ENCODE measurements at regions not wholly inside any gene's neighbourhood (a gene's known extent, or its start where the extent isn't known, plus 50 kb on each side); places are given as distances from the start of the nearest gene placed in this dataset.

GRCh38 chr5:172525307-172525995, 71.1 kb upstream of the SH3PXD2B start:
- no peaks in the 10 kb centered on the region for H3K36me3 ChIP-seq (ENCODE audit: control insufficient read depth in 2 of 4, insufficient read depth in 4 of 4, low read length in 3 of 4)
- no peaks in the 10 kb centered on the region for H3K4me1 ChIP-seq (replicated peaks in 1 of 4; ENCODE audit: control insufficient read depth in 3 of 4, insufficient read depth in 4 of 4, low read length in 3 of 4)
- H4K20me1 ChIP-seq (replicated peaks in 1 of 2; ENCODE audit: control insufficient read depth in 1 of 2, insufficient read depth in 2 of 2, low read length in 2 of 2) = no peaks in the 10 kb centered on the region
- no peak overlapping the region for H3K4me3 ChIP-seq (ENCODE audit: extremely low read depth in 1 of 4, insufficient read depth in 2 of 4, low read depth in 3 of 4, low read length in 4 of 4)
- no peak overlapping the region for H2BK120ac ChIP-seq (replicated peaks; ENCODE audit: low read depth, low read length)
- FAIRE-seq (no peak), DNase-seq (ENCODE audit: low read depth in 1 of 2, low spot score in 2 of 2) (no peak)
- no peak overlapping the region for H2BK12ac ChIP-seq (ENCODE audit: low read depth, low read length)
- ChIA-PET POLR2A (ENCODE audit: partially characterized antibody) (no interaction called here), CTCF (ENCODE audit: partially characterized antibody) (no interaction called here)
- TF ChIP-seq HDAC6 (IDR thresholded peaks at IDR 0.05; ENCODE audit: low read depth, low read length) = no peak
- TF ChIP-seq TAF7 (optimal IDR thresholded peaks at IDR 0.05; ENCODE audit: borderline replicate concordance, low read depth, low read length) = no peak
- TF ChIP-seq POU5F1 (IDR thresholded peaks at IDR 0.05; ENCODE audit: low read depth, low read length) = no peak
- TF ChIP-seq KDM5A (IDR thresholded peaks at IDR 0.05; ENCODE audit: low read length) = no peak
- no peak for TF ChIP-seq JUN (IDR thresholded peaks at IDR 0.05; ENCODE audit: low read depth, low read length)
- no peak for TF ChIP-seq SP1 (IDR thresholded peaks at IDR 0.05; ENCODE audit: low read depth, low read length)
- TF ChIP-seq POLR2AphosphoS5 (IDR thresholded peaks at IDR 0.05; ENCODE audit: low read depth, low read length) = no peak
- no peak for TF ChIP-seq SIN3A (conservative IDR thresholded peaks at IDR 0.05 in 1 of 2, IDR thresholded peaks at IDR 0.05 in 1 of 2; ENCODE audit: low read depth in 1 of 2, low read length in 2 of 2)
- TF ChIP-seq KDM1A (IDR thresholded peaks at IDR 0.05; ENCODE audit: borderline replicate concordance, low read length) = no peak
- TF ChIP-seq GTF2F1 (IDR thresholded peaks at IDR 0.05; ENCODE audit: borderline replicate concordance, low read depth, low read length) = no peak
- no peak for TF ChIP-seq CEBPB (IDR thresholded peaks at IDR 0.05; ENCODE audit: low read depth, low read length)
- no peak for TF ChIP-seq BACH1 (IDR thresholded peaks at IDR 0.05; ENCODE audit: low read length)
- no peak for TF ChIP-seq NANOG (IDR thresholded peaks at IDR 0.05; ENCODE audit: insufficient read depth, low read depth, low read length, poor library complexity, severe bottlenecking)
- TF ChIP-seq KDM4A (IDR thresholded peaks at IDR 0.05; ENCODE audit: low read depth, low read length, severe bottlenecking) = no peak
- no peak overlapping the region for H4K8ac ChIP-seq (ENCODE audit: extremely low read depth, insufficient read depth, low read length)
- H3K56ac ChIP-seq (replicated peaks; ENCODE audit: insufficient read length, low read depth, low read length) = no peak overlapping the region
- H3K27ac ChIP-seq (ENCODE audit: low read depth, low read length) = no peak overlapping the region
- no peak overlapping the region for H2BK5ac ChIP-seq (ENCODE audit: low read depth, low read length)
- H4K91ac ChIP-seq (replicated peaks; ENCODE audit: insufficient read length, low read length) = no peak overlapping the region
- H2BK15ac ChIP-seq (ENCODE audit: low read length) = no peak overlapping the region
- H3K18ac ChIP-seq (ENCODE audit: extremely low read depth, low read length) = no peak overlapping the region
- no peaks in the 10 kb centered on the region for H3K79me2 ChIP-seq (ENCODE audit: control insufficient read depth in 1 of 2, insufficient read depth in 2 of 2, low read length in 2 of 2)
- no peak overlapping the region for H2BK20ac ChIP-seq (ENCODE audit: low read length)
- H3K9me3 ChIP-seq (ENCODE audit: insufficient read depth in 2 of 2, low read depth in 1 of 2, low read length in 1 of 2) = 0 out of 4 replicates have a peak, but pooled peaks cover 0 to 3% of the 10 kb centered on the region in 2 experiments
- H2AFZ ChIP-seq (ENCODE audit: low read length) = no peak overlapping the region
- H3K9ac ChIP-seq (replicated peaks in 1 of 4; ENCODE audit: extremely low read depth in 1 of 4, low read depth in 3 of 4, low read length in 3 of 4) = no peak overlapping the region
- H2AK5ac ChIP-seq (ENCODE audit: low read depth, low read length) = no peak overlapping the region
- WGBS, 2 experiments (ENCODE audit: extremely low coverage in 1 of 2, insufficient coverage in 1 of 2, insufficient read length in 1 of 2, insufficient replicate concordance in 2 of 2, low coverage in 1 of 2, low lambda C conversion rate in 2 of 2, missing lambda C conversion rate in 1 of 2) = 92% methylated on average over 5 of the region's 5 CpGs; no CpG with 5 or more reads in 1 of the 2 experiments
- H4K5ac ChIP-seq (ENCODE audit: insufficient read length, low read depth, low read length) = no peak overlapping the region
- peaks cover 0 to 4% (median under 1%) of the 10 kb centered on the region in 4 experiments; a peak in 2 of 7 replicates for H3K27me3 ChIP-seq (replicated peaks in 1 of 4; ENCODE audit: control insufficient read depth in 3 of 4, extremely low read depth in 1 of 4, insufficient read depth in 3 of 4, low read length in 3 of 4)
- no peak overlapping the region for H3K4me2 ChIP-seq (ENCODE audit: insufficient read depth in 1 of 2, low read depth in 2 of 2, low read length in 2 of 2)
- no peak overlapping the region for H3K23ac ChIP-seq (ENCODE audit: insufficient read length)
- H3K14ac ChIP-seq (ENCODE audit: insufficient read length) = no peak overlapping the region
- no peaks in the 10 kb centered on the region for H3K23me2 ChIP-seq (ENCODE audit: low read depth, low read length)
- H3K79me1 ChIP-seq (ENCODE audit: low read depth, low read length) = no peaks in the 10 kb centered on the region
- no peak overlapping the region for H3K4ac ChIP-seq (replicated peaks; ENCODE audit: insufficient read length, low read depth, low read length)

Measured in H1 (cell line).